DND-41 (cell line): ENCODE measurements at regions not wholly inside any gene's neighbourhood (a gene's known extent, or its start where the extent isn't known, plus 50 kb on each side); places are given as distances from the start of the nearest gene placed in this dataset.

Experiments used
- CTCF ChIP-seq: IDR thresholded peaks from 2 replicates; pipeline ENCODE4 v1.5.1; 2012; ENCODE audit warnings: borderline replicate concordance, low read length, moderate library complexity, mild to moderate bottlenecking; ENCODE audit not compliant: poor library complexity, severe bottlenecking; ENCODE audit errors: extremely low read depth
- EZH2 ChIP-seq: IDR thresholded peaks from 3 replicates; pipeline ENCODE4 v1.6.1; 2012; ENCODE audit warnings: borderline replicate concordance, low read depth, mild to moderate bottlenecking, moderate library complexity, low read length, inconsistent platforms; ENCODE audit not compliant: severe bottlenecking

- TF ChIP-seq CTCF (no peak), EZH2 (no peak)
Measured at GRCh38 chr22:22384267-22384666, 124.3 kb downstream of the ZNF280B start.
